Osteocyte (in vitro differentiated cells): ENCODE measurements at regions not wholly inside any gene's neighbourhood (a gene's known extent, or its start where the extent isn't known, plus 50 kb on each side); places are given as distances from the start of the nearest gene placed in this dataset.
"Not testable (repeated sequence)": the region's sequence is repeated elsewhere in the genome, so short reads cannot be mapped to it uniquely, and the experiment has no call there.

ENCODE experiments used
- DNase-seq: peaks from one replicate; pipeline ENCODE4 v3.0.0; 2021; ENCODE audit warnings: mixed read lengths; ENCODE audit not compliant: unreplicated experiment; ENCODE audit errors: extremely low spot score
- H3K27ac Mint-ChIP-seq: one replicate; pipeline ENCODE4 v1.8.0; 2021; ENCODE audit warnings: mild to moderate bottlenecking, mixed read lengths; ENCODE audit not compliant: unreplicated experiment
- H3K27me3 Mint-ChIP-seq: one replicate; pipeline ENCODE4 v1.8.0; 2021; ENCODE audit warnings: mixed read lengths; ENCODE audit not compliant: unreplicated experiment
- H3K36me3 Mint-ChIP-seq: one replicate; pipeline ENCODE4 v1.8.0; 2021; ENCODE audit warnings: mixed read lengths; ENCODE audit not compliant: unreplicated experiment
- H3K4me1 Mint-ChIP-seq: one replicate; pipeline ENCODE4 v1.8.0; 2021; ENCODE audit warnings: mixed read lengths; ENCODE audit not compliant: unreplicated experiment
- H3K4me3 Mint-ChIP-seq: one replicate; pipeline ENCODE4 v1.8.0; 2021; ENCODE audit warnings: mild to moderate bottlenecking, moderate library complexity, mixed read lengths; ENCODE audit not compliant: unreplicated experiment
- H3K9me3 Mint-ChIP-seq: one replicate; pipeline ENCODE4 v1.8.0; 2021; ENCODE audit warnings: mixed read lengths; ENCODE audit not compliant: unreplicated experiment
- CTCF ChIP-seq: fragments of 200-600 bp; sonication (generic); IDR thresholded peaks from 2 replicates; pipeline ENCODE4 v1.5.0; 2021; ENCODE audit warnings: antibody characterized with exemption, mild to moderate bottlenecking, moderate library complexity

- peaks cover 9% of the 10 kb centered on the region for H3K27me3 Mint-ChIP-seq
- no peak for TF ChIP-seq CTCF
- no peaks in the 10 kb centered on the region for H3K36me3 Mint-ChIP-seq
- H3K27ac Mint-ChIP-seq, result no peak overlapping the region
- no peaks in the 10 kb centered on the region for H3K9me3 Mint-ChIP-seq
- H3K4me1 Mint-ChIP-seq, result peaks cover 2% of the 10 kb centered on the region
- no peak overlapping the region for H3K4me3 Mint-ChIP-seq
- DNase-seq, result no peak
Measured at GRCh38 chr6:6826095-6826901, 237.8 kb downstream of the LY86 start.

- Mint-ChIP-seq H3K4me3 (no peak overlapping the region), H3K27me3 (peaks cover 10% of the 10 kb centered on the region), H3K36me3 (no peaks in the 10 kb centered on the region), H3K4me1 (peaks cover 2% of the 10 kb centered on the region), H3K9me3 (no peaks in the 10 kb centered on the region), H3K27ac (no peak overlapping the region)
- no peak for DNase-seq
- no peak for TF ChIP-seq CTCF
Measured at GRCh38 chr6:6826961-6827360, 238.4 kb downstream of the LY86 start.

DNA sequence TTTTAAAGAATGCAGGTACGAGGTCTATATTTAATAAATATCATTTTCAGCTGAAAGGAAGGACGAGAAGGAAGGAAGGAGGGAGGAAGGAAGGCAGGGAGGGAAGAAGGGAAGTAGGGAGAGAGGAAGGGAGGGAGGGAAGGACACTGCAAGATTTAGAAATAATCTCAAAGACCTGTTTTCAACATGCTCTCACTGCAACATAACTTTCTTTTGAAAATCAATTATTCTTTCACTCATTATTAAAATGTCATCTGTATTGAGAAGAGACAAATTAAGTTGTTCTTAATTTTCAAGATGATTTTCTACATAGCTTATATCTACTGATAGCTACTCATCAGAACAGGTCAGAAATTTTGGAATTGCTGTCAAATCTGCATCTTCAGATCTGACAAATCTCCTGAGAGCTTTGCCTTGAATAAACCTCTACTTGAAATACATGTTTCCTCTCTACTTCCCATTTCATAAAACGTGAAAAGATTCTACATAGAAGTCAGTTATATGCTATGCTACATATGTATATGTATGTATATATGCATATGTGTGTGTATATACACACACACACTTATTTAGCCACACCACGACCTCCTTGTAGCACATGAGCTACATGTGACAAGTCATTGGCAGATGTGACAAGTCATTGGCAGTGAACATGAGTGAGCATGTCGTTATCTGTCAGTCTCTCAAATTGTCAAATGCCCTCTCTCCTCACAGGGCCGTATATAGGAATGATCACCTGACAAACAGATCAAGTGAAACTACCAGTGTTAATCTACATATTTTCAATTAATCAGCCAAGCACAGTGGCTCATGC is 241.6 kb downstream of the LY86 start:
- H3K27me3 Mint-ChIP-seq, result peaks cover 14% of the 10 kb centered on the region
- peaks cover 2% of the 10 kb centered on the region for H3K4me1 Mint-ChIP-seq
- H3K9me3 Mint-ChIP-seq, result no peaks in the 10 kb centered on the region
- H3K4me3 Mint-ChIP-seq, result no peak overlapping the region
- no peak for TF ChIP-seq CTCF
- no peak for DNase-seq
- H3K36me3 Mint-ChIP-seq, result no peaks in the 10 kb centered on the region
- no peak overlapping the region for H3K27ac Mint-ChIP-seq

GRCh38 chr6:6830686-6831063 is 242.2 kb downstream of the LY86 start:
- H3K4me3 Mint-ChIP-seq, H3K27ac Mint-ChIP-seq: not testable (repeated sequence)

DNA sequence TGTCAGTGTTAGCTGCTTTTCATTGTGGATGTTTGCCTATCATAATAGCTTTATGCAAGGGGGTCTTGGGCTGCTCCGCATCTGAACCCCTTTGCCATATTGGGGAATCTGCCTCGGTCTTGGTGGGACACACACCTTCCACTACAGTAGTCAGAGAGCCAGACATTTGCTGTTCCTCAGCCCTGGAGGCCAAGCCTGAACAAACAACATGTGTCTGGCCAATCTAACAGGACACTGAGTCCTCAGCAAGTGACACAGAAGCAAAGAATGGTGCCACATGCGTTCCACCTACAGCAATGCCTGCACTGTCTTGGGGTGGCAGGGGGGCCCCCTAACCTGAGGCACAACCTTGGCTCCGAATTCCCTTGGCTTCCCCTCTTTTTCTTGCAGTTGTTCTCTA is 243.9 kb downstream of the LY86 start:
- DNase-seq, result no peak
- Mint-ChIP-seq H3K4me1 (no peaks in the 10 kb centered on the region), H3K27ac (no peak overlapping the region), H3K36me3 (no peaks in the 10 kb centered on the region), H3K4me3 (no peak overlapping the region), H3K9me3 (no peaks in the 10 kb centered on the region), H3K27me3 (peaks cover 30% of the 10 kb centered on the region)
- TF ChIP-seq CTCF, result no peak

More at GRCh38 chr6:6830686-6831063, 242.2 kb downstream of the LY86 start:
- not testable (repeated sequence) for H3K9me3 Mint-ChIP-seq, H3K4me1 Mint-ChIP-seq, DNase-seq, H3K36me3 Mint-ChIP-seq
- peaks cover 16% of the 10 kb centered on the region for H3K27me3 Mint-ChIP-seq
